ENCODE measurements at regions not wholly inside any gene's neighbourhood (a gene's known extent, or its start where the extent isn't known, plus 50 kb on each side); places are given as distances from the start of the nearest gene placed in this dataset.

- ATAC-seq (no peak), DNase-seq (ENCODE audit: low read depth, low spot score) (no peak)
- Histone ChIP-seq H3K4me1 (ENCODE audit: control insufficient read depth, insufficient read depth, low read length) (no peaks in the 10 kb centered on the region), H3K36me3 (ENCODE audit: control insufficient read depth, insufficient read depth, low read length) (no peaks in the 10 kb centered on the region), H3K27me3 (ENCODE audit: control insufficient read depth, insufficient read depth, low read length) (no peaks in the 10 kb centered on the region), H3K4me3 (ENCODE audit: low read depth in 2 of 2, low read length in 2 of 2) (no peak overlapping the region), H3K9me3 (ENCODE audit: control insufficient read depth, insufficient read depth, low read depth, low read length) (peaks cover 21% of the 10 kb centered on the region), H3K27ac (ENCODE audit: low read length) (no peak overlapping the region)
- intact Hi-C loops (cut with micrococcal nuclease; ENCODE audit: unreplicated experiment), result no loop called here
- TF ChIP-seq TCF7L2 (IDR thresholded peaks at IDR 0.05; ENCODE audit: low read depth, low read length) (no peak), REST (IDR thresholded peaks at IDR 0.05; ENCODE audit: insufficient read depth in 1 of 2, low read depth in 2 of 2, low read length in 1 of 2) (no peak), POLR2AphosphoS5 (IDR thresholded peaks at IDR 0.05; ENCODE audit: low read depth, low read length) (no peak), SIN3A (IDR thresholded peaks at IDR 0.05; ENCODE audit: borderline replicate concordance, insufficient read depth, low read depth, low read length) (no peak), CTCF (IDR thresholded peaks at IDR 0.05) (no peak)
- in situ Hi-C loops (cut with HindIII; ENCODE audit: low pct_unique_long_range_greater_than_20kb, low sequenced_read_pairs), result no loop called here
- CTCF ChIA-PET, result no interaction called here
- BruUV-seq (replicated peaks), result no TSS peak
- POLR2A ChIA-PET, result no interaction called here
Observed at GRCh38 chr5:155794795-155795194, 532.2 kb upstream of the SGCD start.

GRCh38 chr5:155799308-155799707 lies 527.7 kb upstream of the SGCD start:
- Histone ChIP-seq H3K4me3 (ENCODE audit: low read depth in 2 of 2, low read length in 2 of 2) (no peak overlapping the region), H3K27me3 (ENCODE audit: control insufficient read depth, insufficient read depth, low read length) (no peaks in the 10 kb centered on the region), H3K9me3 (ENCODE audit: control insufficient read depth, insufficient read depth, low read depth, low read length) (peaks cover 15% of the 10 kb centered on the region), H3K4me1 (ENCODE audit: control insufficient read depth, insufficient read depth, low read length) (no peaks in the 10 kb centered on the region), H3K27ac (ENCODE audit: low read length) (no peak overlapping the region), H3K36me3 (ENCODE audit: control insufficient read depth, insufficient read depth, low read length) (no peaks in the 10 kb centered on the region)
- no peak for TF ChIP-seq TCF7L2 (IDR thresholded peaks at IDR 0.05; ENCODE audit: low read depth, low read length)
- TF ChIP-seq CTCF (IDR thresholded peaks at IDR 0.05), result no peak
- TF ChIP-seq REST (IDR thresholded peaks at IDR 0.05; ENCODE audit: insufficient read depth in 1 of 2, low read depth in 2 of 2, low read length in 1 of 2), result no peak
- no peak for TF ChIP-seq SIN3A (IDR thresholded peaks at IDR 0.05; ENCODE audit: borderline replicate concordance, insufficient read depth, low read depth, low read length)
- TF ChIP-seq POLR2AphosphoS5 (IDR thresholded peaks at IDR 0.05; ENCODE audit: low read depth, low read length), result no peak
- ChIA-PET CTCF (no interaction called here), POLR2A (no interaction called here)
- ATAC-seq (no peak), DNase-seq (ENCODE audit: low read depth, low spot score) (no peak)
- intact Hi-C loops (cut with micrococcal nuclease; ENCODE audit: unreplicated experiment), result no loop called here
- in situ Hi-C loops (cut with HindIII; ENCODE audit: low pct_unique_long_range_greater_than_20kb, low sequenced_read_pairs), result no loop called here
- no TSS peak for BruUV-seq (replicated peaks)
